Transverse colon (tissue), 4 donors: ENCODE measurements at regions not wholly inside any gene's neighbourhood (a gene's known extent, or its start where the extent isn't known, plus 50 kb on each side); places are given as distances from the start of the nearest gene placed in this dataset.

Experiments used
- EP300 ChIP-seq: sonication (generic); formaldehyde crosslinking; IDR thresholded peaks from one replicate; pipeline ENCODE4 v1.6.1; 2017; ENCODE audit warnings: antibody characterized with exemption, low read depth
- POLR2AphosphoS5 ChIP-seq, 3 donors: sonication (generic); formaldehyde crosslinking; IDR thresholded peaks; one replicate each; pipeline ENCODE4 v1.6.1; 2016; ENCODE audit warnings: antibody characterized with exemption in 3 of 3
- TF ChIP-seq, protein P1 (sequence below), 5 experiments: fragments of 200-600 bp in 3 of 5; fragments of 450-650 bp in 2 of 5; sonication (generic) in 3 of 5; IDR thresholded peaks; 1 replicate in 2 of 5; 2 replicates in 3 of 5; pipeline ENCODE4 v1.5.1; 2016 to 2017; ENCODE audit warnings: antibody characterized with exemption in 5 of 5, inconsistent platforms in 3 of 5, mild to moderate bottlenecking in 2 of 5, moderate library complexity in 1 of 5

DNA sequence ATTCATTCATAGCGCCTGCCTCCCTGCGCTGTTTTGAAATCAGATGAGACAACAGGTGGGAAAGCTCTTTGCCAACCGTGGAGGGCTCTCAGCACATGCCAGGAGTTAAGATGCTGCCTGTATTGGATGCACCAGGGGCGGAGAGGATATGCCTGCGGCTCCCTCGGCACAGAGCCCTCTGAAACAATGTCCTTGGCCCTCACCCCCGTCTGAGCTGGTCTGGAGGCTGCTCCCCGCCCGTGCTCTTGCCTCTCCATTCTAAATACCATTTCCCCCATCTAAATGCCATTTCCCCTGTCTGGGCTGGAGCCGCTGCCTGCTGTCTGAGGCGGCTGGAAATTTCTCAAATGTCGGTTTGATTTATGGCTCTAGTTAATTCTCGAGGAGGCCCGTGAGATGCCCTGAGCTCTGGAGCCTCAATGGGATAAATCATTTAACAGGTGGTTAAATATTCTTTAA is 50.8 kb upstream of the MLN start:
- TF ChIP-seq, protein P1, sequence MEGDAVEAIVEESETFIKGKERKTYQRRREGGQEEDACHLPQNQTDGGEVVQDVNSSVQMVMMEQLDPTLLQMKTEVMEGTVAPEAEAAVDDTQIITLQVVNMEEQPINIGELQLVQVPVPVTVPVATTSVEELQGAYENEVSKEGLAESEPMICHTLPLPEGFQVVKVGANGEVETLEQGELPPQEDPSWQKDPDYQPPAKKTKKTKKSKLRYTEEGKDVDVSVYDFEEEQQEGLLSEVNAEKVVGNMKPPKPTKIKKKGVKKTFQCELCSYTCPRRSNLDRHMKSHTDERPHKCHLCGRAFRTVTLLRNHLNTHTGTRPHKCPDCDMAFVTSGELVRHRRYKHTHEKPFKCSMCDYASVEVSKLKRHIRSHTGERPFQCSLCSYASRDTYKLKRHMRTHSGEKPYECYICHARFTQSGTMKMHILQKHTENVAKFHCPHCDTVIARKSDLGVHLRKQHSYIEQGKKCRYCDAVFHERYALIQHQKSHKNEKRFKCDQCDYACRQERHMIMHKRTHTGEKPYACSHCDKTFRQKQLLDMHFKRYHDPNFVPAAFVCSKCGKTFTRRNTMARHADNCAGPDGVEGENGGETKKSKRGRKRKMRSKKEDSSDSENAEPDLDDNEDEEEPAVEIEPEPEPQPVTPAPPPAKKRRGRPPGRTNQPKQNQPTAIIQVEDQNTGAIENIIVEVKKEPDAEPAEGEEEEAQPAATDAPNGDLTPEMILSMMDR (IDR thresholded peaks at IDR 0.05): no peak
- no peak for TF ChIP-seq POLR2AphosphoS5 (IDR thresholded peaks at IDR 0.05)
- TF ChIP-seq EP300: no peak
